Liver (tissue), 8 donors: ENCODE measurements at regions not wholly inside any gene's neighbourhood (a gene's known extent, or its start where the extent isn't known, plus 50 kb on each side); places are given as distances from the start of the nearest gene placed in this dataset.
"Not testable (repeated sequence)": the region's sequence is repeated elsewhere in the genome, so short reads cannot be mapped to it uniquely, and the experiment has no call there.

Source experiments
- DNase-seq: peaks from one replicate; pipeline ENCODE4 v3.0.0-alpha.2; 2017; ENCODE audit warnings: low spot score
- H3K27ac ChIP-seq, 2 donors: one replicate each; pipeline ENCODE4 v1.7.0; 2013; ENCODE audit warnings: inconsistent platforms in 2 of 2, low read length in 2 of 2, control low read depth in 1 of 2, low read depth in 1 of 2, mild to moderate bottlenecking in 1 of 2
- H3K27me3 ChIP-seq, 4 donors: one replicate each; pipeline versions ENCODE4 v1.6.1 to v1.7.0; 2013; ENCODE audit warnings: low read length in 3 of 4, inconsistent platforms in 1 of 4, mild to moderate bottlenecking in 1 of 4, moderate library complexity in 1 of 4; ENCODE audit not compliant: control insufficient read depth in 4 of 4, insufficient read depth in 4 of 4
- H3K36me3 ChIP-seq, 4 donors: one replicate each; pipeline versions ENCODE4 v1.6.1 to v1.7.0; 2013; ENCODE audit warnings: low read length in 3 of 4, mild to moderate bottlenecking in 3 of 4, low read depth in 1 of 4, moderate library complexity in 1 of 4; ENCODE audit not compliant: control insufficient read depth in 4 of 4, insufficient read depth in 3 of 4
- H3K4me1 ChIP-seq, 4 donors: one replicate each; pipeline versions ENCODE4 v1.6.1 to v1.7.0; 2013; ENCODE audit warnings: low read length in 3 of 4, mild to moderate bottlenecking in 3 of 4, moderate library complexity in 1 of 4; ENCODE audit not compliant: control insufficient read depth in 4 of 4, insufficient read depth in 4 of 4
- H3K4me3 ChIP-seq, 3 donors: one replicate each; pipeline versions ENCODE4 v1.6.1 to v1.7.0; 2013; ENCODE audit warnings: low read length in 3 of 3, control low read depth in 1 of 3, low read depth in 1 of 3, mild to moderate bottlenecking in 1 of 3
- H3K9ac ChIP-seq, 2 donors: one replicate each; pipeline ENCODE4 v1.7.0; 2013; ENCODE audit warnings: low read length in 2 of 2, mild to moderate bottlenecking in 2 of 2, moderate library complexity in 2 of 2, control low read depth in 1 of 2, low read depth in 1 of 2
- H3K9me3 ChIP-seq, 4 donors: one replicate each; pipeline versions ENCODE4 v1.6.1 to v1.7.0; 2013; ENCODE audit warnings: low read length in 3 of 4; ENCODE audit not compliant: control insufficient read depth in 4 of 4
- EGR1 ChIP-seq, 2 donors: IDR thresholded peaks; 2 replicates each; pipeline ENCODE4 v1.6.1; 2016 to 2018; ENCODE audit warnings: antibody characterized with exemption in 2 of 2, low read depth in 2 of 2
- FOXA1 ChIP-seq: IDR thresholded peaks from 2 replicates; pipeline ENCODE4 v1.6.1; 2016; ENCODE audit warnings: antibody characterized with exemption
- GABPA ChIP-seq, 2 donors: IDR thresholded peaks in 1 of 2; conservative IDR thresholded peaks in 1 of 2; 2 replicates each; pipeline ENCODE4 v1.6.1; 2016; ENCODE audit warnings: antibody characterized with exemption in 2 of 2, mild to moderate bottlenecking in 1 of 2, moderate library complexity in 1 of 2
- HNF4A ChIP-seq, 2 donors: conservative IDR thresholded peaks; 2 replicates each; pipeline ENCODE4 v1.6.1; 2016; ENCODE audit warnings: antibody characterized with exemption in 2 of 2, mild to moderate bottlenecking in 2 of 2
- HNF4G ChIP-seq: IDR thresholded peaks from 2 replicates; pipeline ENCODE4 v1.6.1; 2016; ENCODE audit warnings: antibody characterized with exemption
- NR2F2 ChIP-seq: IDR thresholded peaks from 2 replicates; pipeline ENCODE4 v1.6.1; 2016; ENCODE audit warnings: antibody characterized with exemption
- RAD21 ChIP-seq, 2 donors: IDR thresholded peaks; 2 replicates each; pipeline ENCODE4 v1.6.1; 2016; ENCODE audit warnings: antibody characterized with exemption in 2 of 2, mild to moderate bottlenecking in 2 of 2
- RXRA ChIP-seq, 2 donors: IDR thresholded peaks; 2 replicates each; pipeline ENCODE4 v1.6.1; 2017 to 2018; ENCODE audit warnings: antibody characterized with exemption in 2 of 2, mild to moderate bottlenecking in 1 of 2
- SP1 ChIP-seq: IDR thresholded peaks from 2 replicates; pipeline ENCODE4 v1.6.1; 2018; ENCODE audit warnings: antibody characterized with exemption, mild to moderate bottlenecking
- TAF1 ChIP-seq: conservative IDR thresholded peaks from 2 replicates; pipeline ENCODE4 v1.6.1; 2016; ENCODE audit warnings: antibody characterized with exemption, mild to moderate bottlenecking
- YY1 ChIP-seq: IDR thresholded peaks from 2 replicates; pipeline ENCODE4 v1.6.1; 2016; ENCODE audit warnings: antibody characterized with exemption, mild to moderate bottlenecking
- WGBS: extraction: QIAGEN DNeasy Blood & Tissue Kit; methylation state at CpG from one replicate; pipeline ENCODE4 v1.1.7; 2013; 5-methylcytosine and 5-hydroxymethylcytosine counted together
- TF ChIP-seq, protein P1 (sequence below): IDR thresholded peaks from 2 replicates; pipeline ENCODE4 v1.6.1; 2016; ENCODE audit warnings: antibody characterized with exemption
- TF ChIP-seq, protein P2 (sequence below): IDR thresholded peaks from 2 replicates; pipeline ENCODE4 v1.6.1; 2016; ENCODE audit warnings: antibody characterized with exemption
- TF ChIP-seq, protein P3 (sequence below): IDR thresholded peaks from 2 replicates; pipeline ENCODE4 v1.6.1; 2016; ENCODE audit warnings: antibody characterized with exemption
- TF ChIP-seq, protein P4 (sequence below): fragments of 150-350 bp; IDR thresholded peaks from 2 replicates; pipeline ENCODE4 v1.5.1; 2017; ENCODE audit warnings: improper control_type of control experiment, low read depth, low read length; ENCODE audit not compliant: missing input control
- TF ChIP-seq, protein P5 (sequence below): IDR thresholded peaks from 2 replicates; pipeline ENCODE4 v1.6.1; 2016; ENCODE audit warnings: antibody characterized with exemption, mild to moderate bottlenecking
- donor health status: healthy.
- donor health status: healthy.
- donor health status: healthy.
- donor health status: healthy.
- donor health status: healthy.

- H3K9ac ChIP-seq: no peak overlapping the region
- H3K9me3 ChIP-seq: peaks cover 0 to 3% (median 0%) of the 10 kb centered on the region in 4 donors
- no peaks in the 10 kb centered on the region for H3K4me1 ChIP-seq
- DNase-seq: no peak
- H3K36me3 ChIP-seq: no peaks in the 10 kb centered on the region
- 73% methylated on average over 12 of the region's 12 CpGs for WGBS
- TF ChIP-seq, protein P1, sequence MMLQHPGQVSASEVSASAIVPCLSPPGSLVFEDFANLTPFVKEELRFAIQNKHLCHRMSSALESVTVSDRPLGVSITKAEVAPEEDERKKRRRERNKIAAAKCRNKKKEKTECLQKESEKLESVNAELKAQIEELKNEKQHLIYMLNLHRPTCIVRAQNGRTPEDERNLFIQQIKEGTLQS: no peak
- TF ChIP-seq, protein P2, sequence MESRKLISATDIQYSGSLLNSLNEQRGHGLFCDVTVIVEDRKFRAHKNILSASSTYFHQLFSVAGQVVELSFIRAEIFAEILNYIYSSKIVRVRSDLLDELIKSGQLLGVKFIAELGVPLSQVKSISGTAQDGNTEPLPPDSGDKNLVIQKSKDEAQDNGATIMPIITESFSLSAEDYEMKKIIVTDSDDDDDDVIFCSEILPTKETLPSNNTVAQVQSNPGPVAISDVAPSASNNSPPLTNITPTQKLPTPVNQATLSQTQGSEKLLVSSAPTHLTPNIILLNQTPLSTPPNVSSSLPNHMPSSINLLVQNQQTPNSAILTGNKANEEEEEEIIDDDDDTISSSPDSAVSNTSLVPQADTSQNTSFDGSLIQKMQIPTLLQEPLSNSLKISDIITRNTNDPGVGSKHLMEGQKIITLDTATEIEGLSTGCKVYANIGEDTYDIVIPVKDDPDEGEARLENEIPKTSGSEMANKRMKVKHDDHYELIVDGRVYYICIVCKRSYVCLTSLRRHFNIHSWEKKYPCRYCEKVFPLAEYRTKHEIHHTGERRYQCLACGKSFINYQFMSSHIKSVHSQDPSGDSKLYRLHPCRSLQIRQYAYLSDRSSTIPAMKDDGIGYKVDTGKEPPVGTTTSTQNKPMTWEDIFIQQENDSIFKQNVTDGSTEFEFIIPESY: no peak
- no peak for TF ChIP-seq SP1
- no peak for TF ChIP-seq YY1
- TF ChIP-seq FOXA1: no peak
- TF ChIP-seq GABPA (IDR thresholded peaks at IDR 0.05 in 1 of 2, conservative IDR thresholded peaks at IDR 0.05 in 1 of 2): no peak
- no peak for TF ChIP-seq TAF1
- no peak for TF ChIP-seq HNF4G
- TF ChIP-seq EGR1 (IDR thresholded peaks at IDR 0.05; ENCODE audit: low read depth in 2 of 2): no peak
- TF ChIP-seq, protein P3, sequence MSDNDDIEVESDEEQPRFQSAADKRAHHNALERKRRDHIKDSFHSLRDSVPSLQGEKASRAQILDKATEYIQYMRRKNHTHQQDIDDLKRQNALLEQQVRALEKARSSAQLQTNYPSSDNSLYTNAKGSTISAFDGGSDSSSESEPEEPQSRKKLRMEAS: no peak
- no peak for TF ChIP-seq HNF4A (conservative IDR thresholded peaks at IDR 0.05)
- no peak for TF ChIP-seq RXRA (IDR thresholded peaks at IDR 0.05)
- no peak overlapping the region for H3K27ac ChIP-seq
- no peak overlapping the region for H3K4me3 ChIP-seq
- H3K27me3 ChIP-seq: peaks cover 0 to under 1% (median 0%) of the 10 kb centered on the region in 4 donors
Observed at GRCh38 chr16:47976636-47977210, 179.1 kb downstream of the ABCC12 start.

DNA sequence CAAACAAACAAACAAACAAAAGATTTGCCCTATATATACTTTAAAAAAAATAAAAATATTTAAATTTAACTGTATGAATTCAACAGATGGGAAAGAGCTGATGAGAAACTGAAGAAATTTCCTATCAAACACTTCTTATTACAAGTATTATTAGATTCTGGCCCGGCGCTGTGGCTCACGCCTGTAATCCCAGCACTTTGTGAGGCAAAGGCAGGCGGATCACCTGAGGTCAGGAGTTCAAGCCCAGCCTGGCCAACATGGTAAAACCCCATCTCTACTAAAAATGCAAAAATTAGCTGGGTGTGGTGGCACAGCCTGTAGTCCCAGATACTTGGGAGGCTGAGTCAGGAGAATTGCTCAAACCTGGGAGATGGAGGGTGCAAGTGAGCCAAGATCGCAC is 180.8 kb downstream of the ABCC12 start:
- not testable (repeated sequence) for DNase-seq, H3K9ac ChIP-seq, H3K9me3 ChIP-seq, H3K4me3 ChIP-seq, H3K36me3 ChIP-seq, H3K27ac ChIP-seq, H3K27me3 ChIP-seq, H3K4me1 ChIP-seq
- 91% methylated on average over 5 of the region's 5 CpGs for WGBS

DNA sequence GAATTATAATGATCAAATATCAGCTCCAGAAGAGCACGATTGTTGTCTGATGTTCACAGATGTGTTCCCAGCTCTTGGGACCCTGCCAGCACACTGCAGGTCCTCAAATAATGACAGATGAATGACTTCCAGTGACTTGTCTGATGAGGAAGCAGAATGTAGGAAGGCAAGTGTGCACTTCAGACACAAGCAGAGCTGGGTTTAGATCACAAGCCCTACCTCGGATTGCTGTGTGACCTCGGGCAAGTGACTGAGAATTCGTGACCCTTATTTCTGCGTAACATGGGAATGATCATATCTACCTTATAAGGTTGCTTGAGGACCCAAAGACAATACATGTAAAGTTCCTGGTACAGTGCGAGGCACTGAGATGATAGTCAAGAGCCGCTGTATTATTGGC is 182.2 kb downstream of the ABCC12 start:
- WGBS: 82% methylated on average over 7 of the region's 7 CpGs
- no peak for DNase-seq
- no peaks in the 10 kb centered on the region for H3K36me3 ChIP-seq
- no peak overlapping the region for H3K4me3 ChIP-seq
- H3K27ac ChIP-seq: no peak overlapping the region
- no peaks in the 10 kb centered on the region for H3K4me1 ChIP-seq
- no peaks in the 10 kb centered on the region for H3K27me3 ChIP-seq
- peaks cover 0 to 4% (median 0%) of the 10 kb centered on the region in 4 donors for H3K9me3 ChIP-seq
- no peak overlapping the region for H3K9ac ChIP-seq
- TF ChIP-seq, protein P1: no peak
- TF ChIP-seq, protein P4, sequence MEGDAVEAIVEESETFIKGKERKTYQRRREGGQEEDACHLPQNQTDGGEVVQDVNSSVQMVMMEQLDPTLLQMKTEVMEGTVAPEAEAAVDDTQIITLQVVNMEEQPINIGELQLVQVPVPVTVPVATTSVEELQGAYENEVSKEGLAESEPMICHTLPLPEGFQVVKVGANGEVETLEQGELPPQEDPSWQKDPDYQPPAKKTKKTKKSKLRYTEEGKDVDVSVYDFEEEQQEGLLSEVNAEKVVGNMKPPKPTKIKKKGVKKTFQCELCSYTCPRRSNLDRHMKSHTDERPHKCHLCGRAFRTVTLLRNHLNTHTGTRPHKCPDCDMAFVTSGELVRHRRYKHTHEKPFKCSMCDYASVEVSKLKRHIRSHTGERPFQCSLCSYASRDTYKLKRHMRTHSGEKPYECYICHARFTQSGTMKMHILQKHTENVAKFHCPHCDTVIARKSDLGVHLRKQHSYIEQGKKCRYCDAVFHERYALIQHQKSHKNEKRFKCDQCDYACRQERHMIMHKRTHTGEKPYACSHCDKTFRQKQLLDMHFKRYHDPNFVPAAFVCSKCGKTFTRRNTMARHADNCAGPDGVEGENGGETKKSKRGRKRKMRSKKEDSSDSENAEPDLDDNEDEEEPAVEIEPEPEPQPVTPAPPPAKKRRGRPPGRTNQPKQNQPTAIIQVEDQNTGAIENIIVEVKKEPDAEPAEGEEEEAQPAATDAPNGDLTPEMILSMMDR: no peak
- TF ChIP-seq EGR1 (IDR thresholded peaks at IDR 0.05; ENCODE audit: low read depth in 2 of 2) (no peak), SP1 (no peak), NR2F2 (no peak), HNF4G (no peak), GABPA (IDR thresholded peaks at IDR 0.05 in 1 of 2, conservative IDR thresholded peaks at IDR 0.05 in 1 of 2) (no peak), RXRA (IDR thresholded peaks at IDR 0.05) (no peak), YY1 (no peak), RAD21 (IDR thresholded peaks at IDR 0.05) (no peak)
- TF ChIP-seq, protein P5, sequence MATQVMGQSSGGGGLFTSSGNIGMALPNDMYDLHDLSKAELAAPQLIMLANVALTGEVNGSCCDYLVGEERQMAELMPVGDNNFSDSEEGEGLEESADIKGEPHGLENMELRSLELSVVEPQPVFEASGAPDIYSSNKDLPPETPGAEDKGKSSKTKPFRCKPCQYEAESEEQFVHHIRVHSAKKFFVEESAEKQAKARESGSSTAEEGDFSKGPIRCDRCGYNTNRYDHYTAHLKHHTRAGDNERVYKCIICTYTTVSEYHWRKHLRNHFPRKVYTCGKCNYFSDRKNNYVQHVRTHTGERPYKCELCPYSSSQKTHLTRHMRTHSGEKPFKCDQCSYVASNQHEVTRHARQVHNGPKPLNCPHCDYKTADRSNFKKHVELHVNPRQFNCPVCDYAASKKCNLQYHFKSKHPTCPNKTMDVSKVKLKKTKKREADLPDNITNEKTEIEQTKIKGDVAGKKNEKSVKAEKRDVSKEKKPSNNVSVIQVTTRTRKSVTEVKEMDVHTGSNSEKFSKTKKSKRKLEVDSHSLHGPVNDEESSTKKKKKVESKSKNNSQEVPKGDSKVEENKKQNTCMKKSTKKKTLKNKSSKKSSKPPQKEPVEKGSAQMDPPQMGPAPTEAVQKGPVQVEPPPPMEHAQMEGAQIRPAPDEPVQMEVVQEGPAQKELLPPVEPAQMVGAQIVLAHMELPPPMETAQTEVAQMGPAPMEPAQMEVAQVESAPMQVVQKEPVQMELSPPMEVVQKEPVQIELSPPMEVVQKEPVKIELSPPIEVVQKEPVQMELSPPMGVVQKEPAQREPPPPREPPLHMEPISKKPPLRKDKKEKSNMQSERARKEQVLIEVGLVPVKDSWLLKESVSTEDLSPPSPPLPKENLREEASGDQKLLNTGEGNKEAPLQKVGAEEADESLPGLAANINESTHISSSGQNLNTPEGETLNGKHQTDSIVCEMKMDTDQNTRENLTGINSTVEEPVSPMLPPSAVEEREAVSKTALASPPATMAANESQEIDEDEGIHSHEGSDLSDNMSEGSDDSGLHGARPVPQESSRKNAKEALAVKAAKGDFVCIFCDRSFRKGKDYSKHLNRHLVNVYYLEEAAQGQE: no peak
- TF ChIP-seq, protein P2: no peak
- TF ChIP-seq, protein P3: no peak
